ENCODE measurements at regions not wholly inside any gene's neighbourhood (a gene's known extent, or its start where the extent isn't known, plus 50 kb on each side); places are given as distances from the start of the nearest gene placed in this dataset.
"Not testable (repeated sequence)": the region's sequence is repeated elsewhere in the genome, so short reads cannot be mapped to it uniquely, and the experiment has no call there.

DNA sequence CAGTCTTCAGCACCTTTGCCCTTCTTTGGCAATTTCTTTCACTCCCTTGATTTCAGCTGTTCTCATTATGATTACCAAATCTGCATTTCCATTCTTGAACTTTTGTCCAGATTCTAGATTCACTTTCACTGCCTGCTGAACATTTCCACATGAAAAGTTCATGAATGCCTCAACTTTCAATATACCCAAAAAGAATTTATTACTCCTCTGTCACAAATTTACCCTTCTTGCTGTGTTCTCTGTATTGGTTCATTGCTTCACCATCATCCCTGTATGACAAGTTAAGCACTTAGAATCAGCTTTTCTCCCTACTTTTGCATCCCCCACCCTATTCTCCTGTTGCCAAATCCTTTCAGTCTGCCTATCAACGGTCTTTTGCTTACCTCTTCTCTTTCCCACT is 112.6 kb upstream of the PKN2 start:
- H3K9me3 ChIP-seq: no peaks in the 10 kb centered on the region
- no peak for ATAC-seq
- TF ChIP-seq POLR2A (IDR thresholded peaks at IDR 0.05): no peak
- TF ChIP-seq, protein P1, sequence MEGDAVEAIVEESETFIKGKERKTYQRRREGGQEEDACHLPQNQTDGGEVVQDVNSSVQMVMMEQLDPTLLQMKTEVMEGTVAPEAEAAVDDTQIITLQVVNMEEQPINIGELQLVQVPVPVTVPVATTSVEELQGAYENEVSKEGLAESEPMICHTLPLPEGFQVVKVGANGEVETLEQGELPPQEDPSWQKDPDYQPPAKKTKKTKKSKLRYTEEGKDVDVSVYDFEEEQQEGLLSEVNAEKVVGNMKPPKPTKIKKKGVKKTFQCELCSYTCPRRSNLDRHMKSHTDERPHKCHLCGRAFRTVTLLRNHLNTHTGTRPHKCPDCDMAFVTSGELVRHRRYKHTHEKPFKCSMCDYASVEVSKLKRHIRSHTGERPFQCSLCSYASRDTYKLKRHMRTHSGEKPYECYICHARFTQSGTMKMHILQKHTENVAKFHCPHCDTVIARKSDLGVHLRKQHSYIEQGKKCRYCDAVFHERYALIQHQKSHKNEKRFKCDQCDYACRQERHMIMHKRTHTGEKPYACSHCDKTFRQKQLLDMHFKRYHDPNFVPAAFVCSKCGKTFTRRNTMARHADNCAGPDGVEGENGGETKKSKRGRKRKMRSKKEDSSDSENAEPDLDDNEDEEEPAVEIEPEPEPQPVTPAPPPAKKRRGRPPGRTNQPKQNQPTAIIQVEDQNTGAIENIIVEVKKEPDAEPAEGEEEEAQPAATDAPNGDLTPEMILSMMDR (IDR thresholded peaks at IDR 0.05 in 4 of 5, conservative IDR thresholded peaks at IDR 0.05 in 1 of 5): no peak
- H3K27ac ChIP-seq: no peak overlapping the region
- in situ Hi-C loops (cut with MboI; ENCODE audit: low sequenced_read_pairs in 4 of 4) (no loop called here), intact Hi-C loops (cut with DNase I; ENCODE audit: low total_unique reads) (no loop called here)
- no peak for DNase-seq
- no peak overlapping the region for H3K4me3 ChIP-seq
- no peaks in the 10 kb centered on the region for H3K36me3 ChIP-seq
- no peaks in the 10 kb centered on the region for H3K27me3 ChIP-seq
- no peaks in the 10 kb centered on the region for H3K4me1 ChIP-seq

DNA sequence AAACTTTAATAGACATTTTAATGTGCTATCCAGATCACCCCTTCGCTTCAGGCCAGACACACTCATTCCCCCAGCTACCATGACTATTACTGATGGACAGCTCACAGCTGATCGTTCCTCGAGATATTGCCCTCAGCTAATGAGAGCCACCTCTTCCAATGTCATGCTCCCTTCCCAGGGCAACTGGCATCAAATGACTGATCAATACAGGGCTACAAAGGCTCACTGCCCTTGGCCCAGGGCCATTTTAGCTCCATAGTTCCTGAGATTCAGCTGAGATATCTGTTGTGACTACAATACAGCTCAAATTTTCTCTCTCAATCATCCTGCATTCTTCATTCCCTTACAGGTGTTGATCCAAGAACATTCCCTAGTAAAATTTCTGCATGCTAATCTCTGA is 104.5 kb upstream of the PKN2 start:
- no peak overlapping the region for H3K4me3 ChIP-seq
- no peak overlapping the region for H3K27ac ChIP-seq
- no peak for DNase-seq
- H3K27me3 ChIP-seq: no peaks in the 10 kb centered on the region
- H3K36me3 ChIP-seq: no peaks in the 10 kb centered on the region
- intact Hi-C loops (cut with DNase I; ENCODE audit: low total_unique reads) (no loop called here), in situ Hi-C loops (cut with MboI; ENCODE audit: low sequenced_read_pairs in 4 of 4) (no loop called here)
- H3K4me1 ChIP-seq: no peaks in the 10 kb centered on the region
- no peak for ATAC-seq
- no peaks in the 10 kb centered on the region for H3K9me3 ChIP-seq
- TF ChIP-seq, protein P1 (IDR thresholded peaks at IDR 0.05 in 4 of 5, conservative IDR thresholded peaks at IDR 0.05 in 1 of 5): no peak
- TF ChIP-seq POLR2A (IDR thresholded peaks at IDR 0.05): no peak

DNA sequence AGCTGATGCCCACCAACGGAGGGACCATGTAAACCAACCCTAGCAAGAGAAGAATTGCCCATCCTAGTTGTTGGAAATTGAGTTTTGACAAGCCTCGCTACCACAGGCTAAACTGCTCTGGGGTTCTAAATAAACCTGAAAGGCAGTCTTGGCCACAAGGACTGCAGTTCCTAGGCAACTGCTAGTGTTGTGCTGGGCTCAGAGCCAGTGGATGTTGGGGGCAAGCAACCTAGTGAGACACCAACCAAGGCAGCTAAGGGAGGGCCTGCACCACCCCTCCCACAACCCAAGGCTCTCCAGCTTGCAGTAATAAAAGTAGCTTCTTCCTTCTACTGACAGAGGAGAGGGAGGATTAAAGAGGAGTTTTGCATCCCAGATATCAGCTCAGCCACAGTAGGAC is 102.4 kb upstream of the PKN2 start:
- intact Hi-C loops (cut with DNase I; ENCODE audit: low total_unique reads) (no loop called here), in situ Hi-C loops (cut with MboI; ENCODE audit: low sequenced_read_pairs in 4 of 4) (no loop called here)
- Histone ChIP-seq H3K27ac (no peak overlapping the region), H3K4me3 (no peak overlapping the region), H3K9me3 (no peaks in the 10 kb centered on the region), H3K36me3 (no peaks in the 10 kb centered on the region), H3K4me1 (no peaks in the 10 kb centered on the region), H3K27me3 (no peaks in the 10 kb centered on the region)
- no peak for DNase-seq
- TF ChIP-seq, protein P1 (IDR thresholded peaks at IDR 0.05 in 4 of 5, conservative IDR thresholded peaks at IDR 0.05 in 1 of 5): no peak
- no peak for TF ChIP-seq POLR2A (IDR thresholded peaks at IDR 0.05)
- no peak for ATAC-seq

DNA sequence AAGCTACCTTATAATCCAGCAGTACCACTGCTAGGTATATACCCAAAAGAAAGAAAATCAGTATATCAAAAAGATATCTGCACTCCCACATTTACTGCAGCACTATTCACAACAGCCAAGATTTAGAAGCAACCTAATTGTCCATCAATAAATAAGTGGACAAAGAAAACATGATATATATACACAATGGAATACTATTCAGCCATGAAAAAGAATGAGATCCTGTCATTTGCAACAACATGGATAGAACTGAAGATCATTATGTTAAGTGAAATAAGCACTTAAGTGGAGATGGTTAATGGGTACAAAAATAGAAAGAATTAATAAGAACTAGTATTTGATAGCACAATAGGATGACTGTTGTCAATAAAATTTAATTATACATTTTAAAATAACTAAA is 90.7 kb upstream of the PKN2 start:
- in situ Hi-C loops (cut with MboI; ENCODE audit: low sequenced_read_pairs in 4 of 4) (no loop called here), intact Hi-C loops (cut with DNase I; ENCODE audit: low total_unique reads) (no loop called here)
- Histone ChIP-seq H3K9me3 (no peaks in the 10 kb centered on the region), H3K27ac (no peak overlapping the region), H3K27me3 (no peaks in the 10 kb centered on the region), H3K4me1 (no peaks in the 10 kb centered on the region), H3K4me3 (no peak overlapping the region), H3K36me3 (no peaks in the 10 kb centered on the region)
- TF ChIP-seq, protein P1 (IDR thresholded peaks at IDR 0.05 in 4 of 5, conservative IDR thresholded peaks at IDR 0.05 in 1 of 5): no peak
- no peak for TF ChIP-seq POLR2A (IDR thresholded peaks at IDR 0.05)
- ATAC-seq (no peak), DNase-seq (no peak)

DNA sequence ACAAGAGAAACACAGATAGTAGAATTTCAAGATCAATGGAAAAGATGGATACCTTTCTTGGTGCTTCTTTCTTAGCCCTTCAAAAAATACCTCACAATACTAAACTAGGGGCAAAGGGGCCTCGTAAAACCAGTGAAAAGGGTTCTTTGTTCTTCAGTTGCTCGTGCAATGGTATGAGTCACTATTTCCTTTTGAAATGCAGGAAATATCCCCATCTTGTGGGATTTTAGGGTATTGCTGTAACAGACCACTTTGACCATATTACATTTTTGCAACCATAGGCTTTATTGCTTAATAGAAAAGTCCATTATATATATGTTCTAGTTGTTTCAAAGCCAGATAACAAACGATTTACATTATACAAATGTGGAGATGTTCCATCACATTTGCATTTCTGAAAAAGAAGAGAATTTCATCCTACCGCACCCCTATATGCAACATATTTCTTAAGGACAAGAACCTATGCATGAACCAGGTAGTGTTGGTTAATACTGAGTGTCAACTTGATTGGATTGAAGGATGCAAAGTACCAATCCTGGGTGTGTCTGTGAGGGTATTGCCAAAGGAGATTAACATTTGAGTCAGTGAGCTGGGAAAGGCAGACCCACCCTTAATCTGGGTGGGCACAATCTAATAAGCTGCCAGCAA is 88.6 kb upstream of the PKN2 start:
- intact Hi-C loops (cut with DNase I; ENCODE audit: low total_unique reads) (no loop called here), in situ Hi-C loops (cut with MboI; ENCODE audit: low sequenced_read_pairs in 4 of 4) (no loop called here)
- H3K36me3 ChIP-seq: no peaks in the 10 kb centered on the region
- H3K4me3 ChIP-seq: no peak overlapping the region
- no peak overlapping the region for H3K27ac ChIP-seq
- ATAC-seq (no peak), DNase-seq (no peak)
- no peaks in the 10 kb centered on the region for H3K27me3 ChIP-seq
- no peaks in the 10 kb centered on the region for H3K4me1 ChIP-seq
- H3K9me3 ChIP-seq: no peaks in the 10 kb centered on the region
- no peak for TF ChIP-seq POLR2A (IDR thresholded peaks at IDR 0.05)
- TF ChIP-seq, protein P1 (IDR thresholded peaks at IDR 0.05 in 4 of 5, conservative IDR thresholded peaks at IDR 0.05 in 1 of 5): no peak

DNA sequence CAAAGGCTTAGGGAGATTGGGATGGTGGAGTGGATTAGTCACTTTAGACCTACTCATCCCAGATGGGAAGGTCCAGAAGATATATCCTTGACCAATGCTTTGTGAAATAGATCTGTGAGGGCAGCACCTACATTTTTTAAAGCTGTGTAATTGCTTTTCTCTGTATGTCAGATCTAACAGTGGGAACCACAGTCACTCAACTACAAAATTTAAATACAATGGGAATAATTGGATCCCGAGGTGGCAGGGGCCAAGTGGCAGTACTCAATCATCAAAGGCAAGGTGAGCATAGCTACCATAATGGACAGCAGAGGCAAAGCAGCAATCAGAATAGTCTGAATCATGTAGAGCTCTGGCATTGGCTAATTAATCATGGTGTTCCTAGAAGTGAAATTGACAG is 86.1 kb upstream of the PKN2 start:
- in situ Hi-C loops (cut with MboI; ENCODE audit: low sequenced_read_pairs in 4 of 4); H3K9me3 ChIP-seq; DNase-seq; intact Hi-C loops (cut with DNase I; ENCODE audit: low total_unique reads); H3K27ac ChIP-seq; H3K27me3 ChIP-seq; H3K36me3 ChIP-seq; H3K4me3 ChIP-seq; ATAC-seq; H3K4me1 ChIP-seq: not testable (repeated sequence)

All from gastrocnemius medialis (tissue), 4 donors.